GM12878 (cell line): ENCODE measurements at regions not wholly inside any gene's neighbourhood (a gene's known extent, or its start where the extent isn't known, plus 50 kb on each side); places are given as distances from the start of the nearest gene placed in this dataset.
"Not testable (repeated sequence)": the region's sequence is repeated elsewhere in the genome, so short reads cannot be mapped to it uniquely, and the experiment has no call there.

Experiments used
- ATAC-seq: fragments of 200-7000 bp; cut with Tn5 transposase; 3 replicates; pipeline ENCODE4 v1.9.1; 2020; ENCODE audit warnings: mild to moderate bottlenecking, moderate library complexity
- BruUV-seq: library from RNA; stranded (reverse); fragments of 400-500 nt; replicated peaks from 2 replicates; lab custom pipeline; 2021; lab: Mats Ljungman, UMichigan
- CTCF ChIA-PET: fragments of 300-600 bp; sonication (Branson Sonifier 250); formaldehyde crosslinking; extraction: SDS; loops from one replicate; lab custom pipeline; 2021; ENCODE audit warnings: inconsistent platforms; lab: Yijun Ruan, JAX
- POLR2A ChIA-PET: fragments of 350-600 bp; formaldehyde crosslinking; extraction: SDS; loops from one replicate; lab custom pipeline; 2021; ENCODE audit warnings: inconsistent platforms; lab: Charles Lee
- RAD21 ChIA-PET: fragments of 300-600 bp; sonication (Branson Sonifier 250); formaldehyde crosslinking; loops from one replicate; lab custom pipeline; 2023; ENCODE audit warnings: antibody characterized with exemption; ENCODE audit not compliant: unreplicated experiment; lab: Charles Lee
- SMC1A ChIA-PET: fragments of 300-600 bp; sonication (Branson Sonifier 250); formaldehyde crosslinking; loops from one replicate; lab custom pipeline; 2023; ENCODE audit not compliant: unreplicated experiment, uncharacterized antibody; lab: Charles Lee
- DNase-seq: peaks from one replicate; pipeline ENCODE4 v3.0.0-alpha.2; 2011; ENCODE audit warnings: low read depth, low spot score
- FAIRE-seq: peaks from 3 replicates; lab custom pipeline; 2011; peaks lifted over from hg19 to GRCh38; lab: Jason Lieb, UNC
- H2AFZ ChIP-seq: 2 replicates; pipeline ENCODE4 v1.6.0; 2011; ENCODE audit warnings: low read depth, low read length, control low read depth; ENCODE audit not compliant: control insufficient read depth
- H3K27ac ChIP-seq: 2 replicates; pipeline ENCODE4 v1.5.1; 2011; ENCODE audit warnings: control low read depth; ENCODE audit not compliant: control insufficient read depth, insufficient read depth
- H3K27me3 ChIP-seq, 2 experiments: replicated peaks in 1 of 2; 2 replicates each; pipeline versions ENCODE4 v1.6.0 to v1.6.1; 2011; ENCODE audit warnings: low read length in 1 of 2; ENCODE audit not compliant: control insufficient read depth in 2 of 2, insufficient read depth in 2 of 2
- H3K36me3 ChIP-seq, 2 experiments: 2 replicates each; pipeline ENCODE4 v1.5.1; 2011; ENCODE audit warnings: low read length in 1 of 2; ENCODE audit not compliant: control insufficient read depth in 2 of 2, insufficient read depth in 2 of 2
- H3K4me1 ChIP-seq: 2 replicates; pipeline ENCODE4 v1.6.1; 2011; ENCODE audit warnings: mild to moderate bottlenecking, low read length, moderate library complexity, mixed read lengths; ENCODE audit not compliant: control insufficient read depth, insufficient read depth
- H3K4me2 ChIP-seq: 2 replicates; pipeline ENCODE4 v1.6.0; 2011; ENCODE audit warnings: control low read depth; ENCODE audit not compliant: control insufficient read depth, insufficient read depth
- H3K4me3 ChIP-seq: fragments of 200-600 bp; sonication (generic); 2 replicates; pipeline ENCODE4 v1.5.1; 2016
- H3K79me2 ChIP-seq: 2 replicates; pipeline ENCODE4 v1.6.0; 2011; ENCODE audit warnings: low read length; ENCODE audit not compliant: control insufficient read depth, insufficient read depth
- H3K9ac ChIP-seq: 2 replicates; pipeline ENCODE4 v1.8.0; 2011; ENCODE audit warnings: low read length, control low read depth, mixed read lengths; ENCODE audit not compliant: control insufficient read depth, insufficient read depth
- H3K9me3 ChIP-seq: replicated peaks from 3 replicates; pipeline ENCODE4 v1.5.1; 2011; ENCODE audit warnings: mild to moderate bottlenecking, low read length; ENCODE audit not compliant: control insufficient read depth, insufficient read depth
- H4K20me1 ChIP-seq: 2 replicates; pipeline ENCODE4 v1.6.0; 2011; ENCODE audit not compliant: control insufficient read depth, insufficient read depth
- LARP7 ChIP-seq: fragments of 450-650 bp; IDR thresholded peaks from 2 replicates; pipeline ENCODE4 v1.6.1; 2017; ENCODE audit warnings: mild to moderate bottlenecking
- PAX5 ChIP-seq: IDR thresholded peaks from 2 replicates; pipeline ENCODE4 v1.6.1; 2011; ENCODE audit warnings: low read depth, low read length, borderline replicate concordance
- SUPT20H ChIP-seq: IDR thresholded peaks from 2 replicates; pipeline ENCODE4 v1.6.1; 2011; ENCODE audit warnings: low read depth, mild to moderate bottlenecking, low read length, moderate library complexity, borderline replicate concordance; ENCODE audit not compliant: control insufficient read depth
- ZNF622 ChIP-seq: fragments of 450-650 bp; IDR thresholded peaks from 2 replicates; pipeline ENCODE4 v1.6.1; 2017; ENCODE audit warnings: mild to moderate bottlenecking, inconsistent platforms
- WGBS: methylation state at CpG from one replicate; pipeline ENCODE4 v1.1.6; 2016; ENCODE audit warnings: low lambda C conversion rate; ENCODE audit not compliant: insufficient replicate concordance, insufficient coverage; ENCODE audit errors: missing lambda C conversion rate; 5-methylcytosine and 5-hydroxymethylcytosine counted together
- in situ Hi-C: fragments of 300-500 bp; cut with MboI; formaldehyde crosslinking; loops from 9 replicates; pipeline ENCODE4 v1.14.3; 2018; ENCODE audit warnings: mixed read lengths
- intact Hi-C: fragments of 100-400 bp; cut with micrococcal nuclease; formaldehyde crosslinking; loops from one replicate; pipeline ENCODE4 v1.14.2; 2022; ENCODE audit not compliant: unreplicated experiment

DNA sequence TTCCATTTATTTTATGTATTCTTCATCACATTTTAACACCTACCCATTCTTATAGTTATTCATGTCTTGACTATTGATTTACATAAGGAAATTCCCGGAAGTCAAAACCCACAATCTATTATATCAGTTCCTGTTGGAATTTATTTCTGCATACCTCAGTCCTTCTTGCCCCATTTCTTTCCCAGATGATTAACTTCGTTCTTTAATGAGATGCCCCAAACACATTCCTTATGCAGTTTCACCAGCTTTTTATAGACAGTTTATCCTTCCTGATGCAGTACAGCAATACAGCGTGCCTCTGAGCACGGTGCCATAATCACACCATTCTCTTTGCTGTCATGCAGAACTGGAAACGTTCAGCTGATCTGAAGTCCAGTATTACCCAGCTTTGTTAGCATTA is 175.8 kb upstream of the NANOGP8 start (continued):
- TF ChIP-seq LARP7: no peak
- no peak for TF ChIP-seq SUPT20H
- no peak for TF ChIP-seq ZNF622

DNA sequence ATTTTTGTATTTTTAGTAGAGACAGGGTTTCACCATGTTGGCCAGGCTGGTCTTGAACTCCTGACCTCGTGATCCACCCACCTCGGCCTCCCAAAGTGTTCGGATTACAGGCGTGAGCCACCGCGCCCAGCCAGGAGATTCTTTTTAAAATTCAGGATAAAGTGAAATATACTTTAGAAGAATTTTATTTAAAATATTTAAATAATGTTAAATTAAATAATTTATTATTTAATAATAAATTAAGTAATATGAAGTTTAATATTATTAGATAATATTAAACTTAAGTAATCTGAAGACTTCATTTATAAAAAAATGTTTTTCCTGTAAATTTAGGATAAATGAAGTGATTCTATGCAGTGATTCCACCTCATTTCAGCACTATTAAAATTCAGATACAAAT is 175.2 kb upstream of the NANOGP8 start:
- H4K20me1 ChIP-seq, H3K9me3 ChIP-seq, CTCF ChIA-PET, H2AFZ ChIP-seq, intact Hi-C loops, BruUV-seq, H3K36me3 ChIP-seq, SMC1A ChIA-PET, RAD21 ChIA-PET, FAIRE-seq, H3K27ac ChIP-seq, H3K79me2 ChIP-seq, H3K9ac ChIP-seq, DNase-seq, H3K27me3 ChIP-seq, H3K4me1 ChIP-seq, ATAC-seq, in situ Hi-C loops, POLR2A ChIA-PET, H3K4me3 ChIP-seq, H3K4me2 ChIP-seq: not testable (repeated sequence)
- 84% methylated on average over 6 of the region's 6 CpGs for WGBS

DNA sequence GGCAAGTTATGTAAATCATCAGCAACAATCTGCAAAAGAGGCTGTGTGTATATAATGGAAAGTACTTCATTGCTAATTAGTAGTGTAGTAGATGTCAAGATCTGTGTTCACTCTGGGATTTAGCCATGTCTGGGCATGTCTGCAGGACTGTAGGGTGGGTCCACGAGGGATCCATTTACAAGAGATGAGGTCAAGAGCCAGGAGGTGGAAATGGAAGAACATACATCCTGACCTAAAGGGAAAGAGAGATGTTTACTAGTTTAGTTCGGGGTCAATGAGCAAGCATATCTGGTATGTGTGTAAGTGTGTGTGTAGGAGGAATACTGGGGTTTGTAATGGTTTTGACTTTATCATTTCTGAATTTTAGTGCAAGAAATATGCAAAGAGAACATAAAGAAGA is 171.5 kb upstream of the NANOGP8 start:
- intact Hi-C loops: no loop called here
- TF ChIP-seq PAX5: no peak
- TF ChIP-seq, all 136 proteins: peak for 0
- DNase-seq (no peak), FAIRE-seq (no peak), ATAC-seq (no peak)
- no peaks in the 10 kb centered on the region for H3K27me3 ChIP-seq
- ChIA-PET SMC1A (no interaction called here), RAD21 (no interaction called here), CTCF (no interaction called here), POLR2A (no interaction called here)
- H4K20me1 ChIP-seq: no peaks in the 10 kb centered on the region
- no peaks in the 10 kb centered on the region for H3K36me3 ChIP-seq
- H3K4me3 ChIP-seq: no peak overlapping the region
- WGBS: 15% methylated on average over 2 of the region's 2 CpGs
- no peak overlapping the region for H2AFZ ChIP-seq
- no peak overlapping the region for H3K27ac ChIP-seq
- in situ Hi-C loops: no loop called here
- no TSS peak for BruUV-seq
- no peaks in the 10 kb centered on the region for H3K4me1 ChIP-seq
- no peak overlapping the region for H3K9ac ChIP-seq
- no peak overlapping the region for H3K4me2 ChIP-seq
- no peaks in the 10 kb centered on the region for H3K79me2 ChIP-seq
- H3K9me3 ChIP-seq: no peaks in the 10 kb centered on the region
